ENCODE measurements at regions not wholly inside any gene's neighbourhood (a gene's known extent, or its start where the extent isn't known, plus 50 kb on each side); places are given as distances from the start of the nearest gene placed in this dataset.
"Not testable (repeated sequence)": the region's sequence is repeated elsewhere in the genome, so short reads cannot be mapped to it uniquely, and the experiment has no call there.

- TF ChIP-seq, protein P1, sequence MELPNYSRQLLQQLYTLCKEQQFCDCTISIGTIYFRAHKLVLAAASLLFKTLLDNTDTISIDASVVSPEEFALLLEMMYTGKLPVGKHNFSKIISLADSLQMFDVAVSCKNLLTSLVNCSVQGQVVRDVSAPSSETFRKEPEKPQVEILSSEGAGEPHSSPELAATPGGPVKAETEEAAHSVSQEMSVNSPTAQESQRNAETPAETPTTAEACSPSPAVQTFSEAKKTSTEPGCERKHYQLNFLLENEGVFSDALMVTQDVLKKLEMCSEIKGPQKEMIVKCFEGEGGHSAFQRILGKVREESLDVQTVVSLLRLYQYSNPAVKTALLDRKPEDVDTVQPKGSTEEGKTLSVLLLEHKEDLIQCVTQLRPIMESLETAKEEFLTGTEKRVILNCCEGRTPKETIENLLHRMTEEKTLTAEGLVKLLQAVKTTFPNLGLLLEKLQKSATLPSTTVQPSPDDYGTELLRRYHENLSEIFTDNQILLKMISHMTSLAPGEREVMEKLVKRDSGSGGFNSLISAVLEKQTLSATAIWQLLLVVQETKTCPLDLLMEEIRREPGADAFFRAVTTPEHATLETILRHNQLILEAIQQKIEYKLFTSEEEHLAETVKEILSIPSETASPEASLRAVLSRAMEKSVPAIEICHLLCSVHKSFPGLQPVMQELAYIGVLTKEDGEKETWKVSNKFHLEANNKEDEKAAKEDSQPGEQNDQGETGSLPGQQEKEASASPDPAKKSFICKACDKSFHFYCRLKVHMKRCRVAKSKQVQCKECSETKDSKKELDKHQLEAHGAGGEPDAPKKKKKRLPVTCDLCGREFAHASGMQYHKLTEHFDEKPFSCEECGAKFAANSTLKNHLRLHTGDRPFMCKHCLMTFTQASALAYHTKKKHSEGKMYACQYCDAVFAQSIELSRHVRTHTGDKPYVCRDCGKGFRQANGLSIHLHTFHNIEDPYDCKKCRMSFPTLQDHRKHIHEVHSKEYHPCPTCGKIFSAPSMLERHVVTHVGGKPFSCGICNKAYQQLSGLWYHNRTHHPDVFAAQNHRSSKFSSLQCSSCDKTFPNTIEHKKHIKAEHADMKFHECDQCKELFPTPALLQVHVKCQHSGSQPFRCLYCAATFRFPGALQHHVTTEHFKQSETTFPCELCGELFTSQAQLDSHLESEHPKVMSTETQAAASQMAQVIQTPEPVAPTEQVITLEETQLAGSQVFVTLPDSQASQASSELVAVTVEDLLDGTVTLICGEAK (IDR thresholded peaks at IDR 0.05) = peak; percentile 84
- TF ChIP-seq, protein P1 (CRISPR knock-in tag; IDR thresholded peaks at IDR 0.05) = not testable (repeated sequence)
- TF ChIP-seq SMARCE1 (IDR thresholded peaks at IDR 0.05) (0 out of 2 replicates have a peak, but pooled peaks have one; percentile 32), KLF6 (CRISPR knock-in tag; IDR thresholded peaks at IDR 0.05; ENCODE audit: borderline replicate concordance) (peak; percentile 48; the same call in 1 of the 2 replicates), TEAD1 (CRISPR knock-in tag; IDR thresholded peaks at IDR 0.05) (0 out of 4 replicates have a peak, but pooled peaks of 1 of the 2 experiments have one; percentile 47), RBFOX2 (IDR thresholded peaks at IDR 0.05; ENCODE audit: low read depth, low read length) (0 out of 2 replicates have a peak, but pooled peaks have one; percentile 21), POLR2A (conservative IDR thresholded peaks at IDR 0.05) (peak; percentile 63; the same call in 1 of the 2 replicates), MTA3 (IDR thresholded peaks at IDR 0.05; ENCODE audit: borderline replicate concordance) (peak; percentile 77; the same call in 1 of the 2 replicates), REST (IDR thresholded peaks at IDR 0.05; ENCODE audit: borderline replicate concordance) (peak; percentile 41; the same call in 1 of the 2 replicates)
- not testable (repeated sequence) for TF ChIP-seq REST (CRISPR knock-in tag; IDR thresholded peaks at IDR 0.05; ENCODE audit: low read depth)
These were observed 91.2 kb upstream of the GRM7 start (continued) for GRCh38 chr3:6769532-6770396.
